CD14-positive monocyte (primary cell): ENCODE measurements at regions not wholly inside any gene's neighbourhood (a gene's known extent, or its start where the extent isn't known, plus 50 kb on each side); places are given as distances from the start of the nearest gene placed in this dataset.

Experiments used
- DNase-seq, 3 donors: peaks; one replicate each; pipeline ENCODE4 v3.0.0-alpha.2; 2011 to 2022
- H2AFZ ChIP-seq: 2 replicates; pipeline ENCODE4 v1.6.0; 2012; ENCODE audit warnings: mild to moderate bottlenecking, low read depth, low read length, inconsistent platforms; ENCODE audit not compliant: insufficient read depth, poor library complexity, severe bottlenecking
- H3K27ac ChIP-seq, 2 donors: 1 replicate in 1 of 2; 2 replicates in 1 of 2; pipeline ENCODE4 v1.5.1; 2012 to 2013; ENCODE audit warnings: low read length in 2 of 2, control low read depth in 1 of 2, inconsistent platforms in 1 of 2, low read depth in 1 of 2, mild to moderate bottlenecking in 1 of 2
- H3K27me3 ChIP-seq, 2 donors: one replicate each; pipeline versions ENCODE4 v1.6.0 to v1.6.1; 2011 to 2013; ENCODE audit warnings: low read length in 2 of 2; ENCODE audit not compliant: control insufficient read depth in 2 of 2, insufficient read depth in 2 of 2
- H3K36me3 ChIP-seq, 2 donors: replicated peaks in 1 of 2; 1 replicate in 1 of 2; 2 replicates in 1 of 2; pipeline versions ENCODE4 v1.5.1 to v1.6.1; 2012 to 2013; ENCODE audit warnings: low read length in 2 of 2, control low read depth in 1 of 2, inconsistent platforms in 1 of 2, mild to moderate bottlenecking in 1 of 2; ENCODE audit not compliant: insufficient read depth in 2 of 2, control insufficient read depth in 1 of 2
- H3K4me1 ChIP-seq, 2 donors: 1 replicate in 1 of 2; 2 replicates in 1 of 2; pipeline versions ENCODE4 v1.5.1 to v1.6.1; 2012 to 2013; ENCODE audit warnings: low read length in 2 of 2, control low read depth in 1 of 2, inconsistent platforms in 1 of 2, mild to moderate bottlenecking in 1 of 2, moderate library complexity in 1 of 2; ENCODE audit not compliant: insufficient read depth in 2 of 2, control insufficient read depth in 1 of 2
- H3K4me2 ChIP-seq: replicated peaks from 2 replicates; pipeline ENCODE3; 2012; ENCODE audit warnings: low read length, moderate library complexity, mild to moderate bottlenecking; ENCODE audit not compliant: poor library complexity, severe bottlenecking; ENCODE audit errors: extremely low read depth
- H3K4me3 ChIP-seq, 3 experiments: fragments of 200-600 bp in 1 of 3; sonication (generic) in 1 of 3; replicated peaks in 1 of 3; 1 replicate in 2 of 3; 2 replicates in 1 of 3; pipeline ENCODE4 v1.5.1; 2011 to 2013; ENCODE audit warnings: low read length in 3 of 3, mild to moderate bottlenecking in 3 of 3, control low read depth in 2 of 3, low read depth in 2 of 3, inconsistent platforms in 1 of 3, moderate library complexity in 1 of 3
- H3K79me2 ChIP-seq: 2 replicates; pipeline ENCODE4 v1.6.0; 2012; ENCODE audit warnings: mild to moderate bottlenecking, control low read depth, inconsistent platforms, low read length, moderate library complexity; ENCODE audit not compliant: insufficient read depth
- H3K9ac ChIP-seq: 2 replicates; pipeline ENCODE4 v1.6.0; 2017; ENCODE audit warnings: low read length, mild to moderate bottlenecking; ENCODE audit not compliant: insufficient read depth, poor library complexity, severe bottlenecking
- H3K9me3 ChIP-seq, 2 donors: replicated peaks in 1 of 2; 1 replicate in 1 of 2; 2 replicates in 1 of 2; pipeline versions ENCODE4 v1.5.1 to v1.6.1; 2012 to 2013; ENCODE audit warnings: low read length in 2 of 2, control low read depth in 1 of 2; ENCODE audit not compliant: control insufficient read depth in 1 of 2, insufficient read depth in 1 of 2
- H4K20me1 ChIP-seq: 2 replicates; pipeline ENCODE4 v1.6.0; 2012; ENCODE audit warnings: mild to moderate bottlenecking, low read length, control low read depth, moderate library complexity; ENCODE audit not compliant: insufficient read depth
- H3K27ac Mint-ChIP-seq, 7 donors: one replicate each; pipeline ENCODE4 v1.8.0; 2020; ENCODE audit warnings: mild to moderate bottlenecking in 7 of 7, mixed read lengths in 7 of 7, moderate library complexity in 6 of 7, inconsistent platforms in 2 of 7
- H3K27me3 Mint-ChIP-seq, 3 donors: one replicate each; pipeline ENCODE4 v1.8.0; 2021 to 2022; ENCODE audit warnings: low read depth in 3 of 3, mild to moderate bottlenecking in 3 of 3, mixed read lengths in 3 of 3, moderate library complexity in 3 of 3, inconsistent platforms in 1 of 3
- H3K36me3 Mint-ChIP-seq, 2 donors: one replicate each; pipeline ENCODE4 v1.8.0; 2020; ENCODE audit warnings: mixed read lengths in 2 of 2, inconsistent platforms in 1 of 2, mild to moderate bottlenecking in 1 of 2
- H3K4me1 Mint-ChIP-seq: one replicate; pipeline ENCODE4 v1.8.0; 2020; ENCODE audit warnings: mild to moderate bottlenecking, mixed read lengths
- H3K4me3 Mint-ChIP-seq, 2 donors: one replicate each; pipeline ENCODE4 v1.8.0; 2020; ENCODE audit warnings: mild to moderate bottlenecking in 2 of 2, mixed read lengths in 2 of 2, moderate library complexity in 1 of 2
- H3K9me3 Mint-ChIP-seq, 7 donors: one replicate each; pipeline ENCODE4 v1.8.0; 2020 to 2022; ENCODE audit warnings: mixed read lengths in 7 of 7, mild to moderate bottlenecking in 6 of 7, moderate library complexity in 6 of 7, inconsistent platforms in 2 of 7
- CTCF ChIP-seq: fragments of 200-600 bp; IDR thresholded peaks from one replicate; pipeline ENCODE4 v1.8.0; 2022; ENCODE audit warnings: antibody characterized with exemption, mild to moderate bottlenecking
- WGBS: methylation state at CpG from one replicate; pipeline ENCODE4 v1.1.5; 2013; ENCODE audit warnings: missing lambda C conversion rate; ENCODE audit not compliant: insufficient coverage; 5-methylcytosine and 5-hydroxymethylcytosine counted together
- intact Hi-C, 2 donors: fragments of 100-400 bp; cut with micrococcal nuclease; formaldehyde crosslinking; loops; one replicate each; pipeline versions ENCODE4 v1.15.0 to v1.15.1; 2023

- no peaks in the 10 kb centered on the region for H3K36me3 ChIP-seq
- H3K27ac ChIP-seq: no peak overlapping the region
- H3K9ac ChIP-seq: no peak overlapping the region
- H2AFZ ChIP-seq: no peak overlapping the region
- no peak overlapping the region for H3K27ac Mint-ChIP-seq
- intact Hi-C loops: no loop called here
- H3K4me3 ChIP-seq: no peak overlapping the region
- H4K20me1 ChIP-seq: no peaks in the 10 kb centered on the region
- DNase-seq: no peak
- H3K27me3 ChIP-seq: no peaks in the 10 kb centered on the region
- TF ChIP-seq CTCF: no peak
- H3K27me3 Mint-ChIP-seq: peaks cover 0 to 1% (median 0%) of the 10 kb centered on the region in 3 donors
- H3K9me3 Mint-ChIP-seq: peaks cover 0 to 5% (median 0%) of the 10 kb centered on the region in 7 donors
- no peaks in the 10 kb centered on the region for H3K79me2 ChIP-seq
- no peaks in the 10 kb centered on the region for H3K9me3 ChIP-seq
- no peaks in the 10 kb centered on the region for H3K4me1 Mint-ChIP-seq
- H3K4me3 Mint-ChIP-seq: no peak overlapping the region
- no peaks in the 10 kb centered on the region for H3K4me1 ChIP-seq
- H3K4me2 ChIP-seq: no peak overlapping the region
- no peaks in the 10 kb centered on the region for H3K36me3 Mint-ChIP-seq
Measured at GRCh38 chr2:180195847-180196246, 188.8 kb upstream of the CWC22 start.

GRCh38 chr2:180191432-180192124 lies 184.5 kb upstream of the CWC22 start:
- Histone ChIP-seq H4K20me1 (no peaks in the 10 kb centered on the region), H3K9ac (no peak overlapping the region), H3K9me3 (no peaks in the 10 kb centered on the region), H3K27me3 (no peaks in the 10 kb centered on the region), H3K27ac (no peak overlapping the region), H3K4me1 (no peaks in the 10 kb centered on the region), H3K4me3 (no peak overlapping the region), H3K79me2 (no peaks in the 10 kb centered on the region), H2AFZ (no peak overlapping the region), H3K4me2 (no peak overlapping the region), H3K36me3 (no peaks in the 10 kb centered on the region)
- no peaks in the 10 kb centered on the region for H3K27me3 Mint-ChIP-seq
- DNase-seq: no peak
- intact Hi-C loops: no loop called here
- no peak overlapping the region for H3K27ac Mint-ChIP-seq
- H3K4me1 Mint-ChIP-seq: no peaks in the 10 kb centered on the region
- no peaks in the 10 kb centered on the region for H3K36me3 Mint-ChIP-seq
- TF ChIP-seq CTCF: no peak
- 97% methylated on average over 6 of the region's 11 CpGs for WGBS
- peaks cover 0 to 5% (median 0%) of the 10 kb centered on the region in 7 donors for H3K9me3 Mint-ChIP-seq
- no peak overlapping the region for H3K4me3 Mint-ChIP-seq
